ENCODE measurements at regions not wholly inside any gene's neighbourhood (a gene's known extent, or its start where the extent isn't known, plus 50 kb on each side); places are given as distances from the start of the nearest gene placed in this dataset.

- FAIRE-seq (no peak), DNase-seq (no peak), ATAC-seq (no peak)
- H3K9me3 ChIP-seq, result no peaks in the 10 kb centered on the region
- H3K36me3 ChIP-seq, result no peaks in the 10 kb centered on the region
- no peaks in the 10 kb centered on the region for H3K27me3 ChIP-seq
- no peak overlapping the region for H3K27ac ChIP-seq
- H3K4me1 ChIP-seq, result no peaks in the 10 kb centered on the region
- no peak overlapping the region for H3K4me3 ChIP-seq
- intact Hi-C loops (cut with DNase I), result no loop called here
- WGBS, 2 donors, result 22 to 26% methylated on average over 1 of the region's 1 CpG
- TF ChIP-seq, protein P1, sequence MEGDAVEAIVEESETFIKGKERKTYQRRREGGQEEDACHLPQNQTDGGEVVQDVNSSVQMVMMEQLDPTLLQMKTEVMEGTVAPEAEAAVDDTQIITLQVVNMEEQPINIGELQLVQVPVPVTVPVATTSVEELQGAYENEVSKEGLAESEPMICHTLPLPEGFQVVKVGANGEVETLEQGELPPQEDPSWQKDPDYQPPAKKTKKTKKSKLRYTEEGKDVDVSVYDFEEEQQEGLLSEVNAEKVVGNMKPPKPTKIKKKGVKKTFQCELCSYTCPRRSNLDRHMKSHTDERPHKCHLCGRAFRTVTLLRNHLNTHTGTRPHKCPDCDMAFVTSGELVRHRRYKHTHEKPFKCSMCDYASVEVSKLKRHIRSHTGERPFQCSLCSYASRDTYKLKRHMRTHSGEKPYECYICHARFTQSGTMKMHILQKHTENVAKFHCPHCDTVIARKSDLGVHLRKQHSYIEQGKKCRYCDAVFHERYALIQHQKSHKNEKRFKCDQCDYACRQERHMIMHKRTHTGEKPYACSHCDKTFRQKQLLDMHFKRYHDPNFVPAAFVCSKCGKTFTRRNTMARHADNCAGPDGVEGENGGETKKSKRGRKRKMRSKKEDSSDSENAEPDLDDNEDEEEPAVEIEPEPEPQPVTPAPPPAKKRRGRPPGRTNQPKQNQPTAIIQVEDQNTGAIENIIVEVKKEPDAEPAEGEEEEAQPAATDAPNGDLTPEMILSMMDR (IDR thresholded peaks at IDR 0.05), result no peak
These were observed 376.1 kb upstream of the CTSO start for GRCh38 chr4:156329779-156330178.

DNA sequence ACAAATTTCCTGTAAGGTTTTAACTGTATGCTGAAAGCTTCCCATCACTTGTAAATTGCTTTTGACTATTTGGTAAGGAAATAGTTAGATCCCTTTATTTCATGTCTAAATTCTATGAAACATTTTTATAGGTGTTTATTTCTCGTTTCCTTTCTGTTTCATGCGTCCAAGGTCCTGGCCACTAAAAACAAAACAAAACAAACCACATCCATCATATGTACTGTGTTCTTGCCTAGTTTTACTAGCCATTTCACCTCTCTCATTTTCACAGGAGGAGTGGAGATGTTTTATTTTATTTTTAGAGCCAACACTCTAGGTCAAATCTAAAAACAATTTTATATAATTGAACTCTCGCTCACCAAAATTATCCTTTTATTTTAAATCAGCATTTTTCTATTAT, 375.2 kb upstream of the CTSO start:
- WGBS, 2 donors, result 73 to 86% methylated on average over 3 of the region's 3 CpGs
- no peaks in the 10 kb centered on the region for H3K27me3 ChIP-seq
- H3K27ac ChIP-seq, result no peak overlapping the region
- FAIRE-seq (no peak), ATAC-seq (no peak), DNase-seq (no peak)
- no peaks in the 10 kb centered on the region for H3K4me1 ChIP-seq
- no peak overlapping the region for H3K4me3 ChIP-seq
- no peaks in the 10 kb centered on the region for H3K36me3 ChIP-seq
- H3K9me3 ChIP-seq, result no peaks in the 10 kb centered on the region
- intact Hi-C loops (cut with DNase I), result no loop called here
- TF ChIP-seq, protein P1 (IDR thresholded peaks at IDR 0.05), result no peak

DNA sequence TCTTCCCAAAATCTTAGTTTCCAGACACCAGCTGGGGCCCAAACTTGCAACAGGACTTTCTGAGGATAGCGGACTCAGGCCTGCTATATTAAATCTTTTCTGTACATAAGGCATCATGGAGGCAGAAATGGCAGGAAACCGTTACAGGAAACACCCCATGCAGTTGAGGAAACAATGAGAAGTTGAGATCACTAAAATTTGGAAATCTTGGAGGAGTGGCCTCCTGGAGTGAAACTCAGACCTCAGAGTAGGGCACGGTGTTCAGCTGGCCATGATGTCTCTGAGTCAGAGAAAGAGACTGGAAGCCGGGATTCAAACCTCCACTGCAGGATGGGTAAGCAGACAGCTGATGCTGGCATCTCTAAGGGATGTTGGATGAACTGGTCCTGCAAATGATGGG, 372.6 kb upstream of the CTSO start:
- H3K27ac ChIP-seq, result no peak overlapping the region
- ATAC-seq, result no peak
- DNase-seq, result no peak
- intact Hi-C loops (cut with DNase I), result no loop called here
- no peaks in the 10 kb centered on the region for H3K36me3 ChIP-seq
- H3K4me3 ChIP-seq, result no peak overlapping the region
- 71 to 72% methylated on average over 4 of the region's 4 CpGs for whole genome bisulfite sequencing, 2 donors
- TF ChIP-seq, protein P1 (IDR thresholded peaks at IDR 0.05), result no peak
- no peaks in the 10 kb centered on the region for H3K9me3 ChIP-seq
- FAIRE-seq, result no peak
- H3K27me3 ChIP-seq, result no peaks in the 10 kb centered on the region
- no peaks in the 10 kb centered on the region for H3K4me1 ChIP-seq

- FAIRE-seq (no peak), ATAC-seq (no peak), DNase-seq (no peak)
- intact Hi-C loops (cut with DNase I), result no loop called here
- no peaks in the 10 kb centered on the region for H3K36me3 ChIP-seq
- H3K4me3 ChIP-seq, result no peak overlapping the region
- H3K4me1 ChIP-seq, result no peaks in the 10 kb centered on the region
- no peaks in the 10 kb centered on the region for H3K27me3 ChIP-seq
- no peak overlapping the region for H3K27ac ChIP-seq
- H3K9me3 ChIP-seq, result no peaks in the 10 kb centered on the region
- TF ChIP-seq, protein P1 (IDR thresholded peaks at IDR 0.05), result no peak
These were observed 368.9 kb upstream of the CTSO start for GRCh38 chr4:156322592-156322991.

DNA sequence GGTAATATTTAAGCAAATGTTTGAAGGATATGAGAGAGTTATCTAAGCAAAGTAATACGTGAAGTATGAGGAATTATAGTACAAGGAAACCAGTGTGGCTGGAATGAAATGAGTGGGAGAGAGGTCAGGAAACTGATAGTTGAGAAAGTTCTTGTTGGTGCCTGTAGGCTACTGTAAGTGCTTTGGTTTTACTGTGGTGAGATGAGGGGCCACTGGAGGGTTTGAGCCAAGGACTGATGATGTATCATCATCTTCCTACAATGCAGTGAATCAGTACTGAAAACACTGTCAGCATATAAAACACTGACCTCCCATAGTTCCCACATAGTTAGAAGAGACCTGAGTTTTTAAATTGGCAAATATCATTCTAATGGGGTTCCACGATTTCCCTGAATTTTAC, 367.5 kb upstream of the CTSO start:
- TF ChIP-seq, protein P1 (IDR thresholded peaks at IDR 0.05), result no peak
- Histone ChIP-seq H3K36me3 (no peaks in the 10 kb centered on the region), H3K4me3 (no peak overlapping the region), H3K27me3 (no peaks in the 10 kb centered on the region), H3K9me3 (no peaks in the 10 kb centered on the region), H3K27ac (no peak overlapping the region), H3K4me1 (no peaks in the 10 kb centered on the region)
- no peak for ATAC-seq
- FAIRE-seq, result no peak
- intact Hi-C loops (cut with DNase I), result no loop called here
- WGBS, 2 donors, result 50 to 55% methylated on average over 2 of the region's 2 CpGs
- DNase-seq, result no peak
